Nephron (organoid): ENCODE measurements at regions not wholly inside any gene's neighbourhood (a gene's known extent, or its start where the extent isn't known, plus 50 kb on each side); places are given as distances from the start of the nearest gene placed in this dataset.
A peak's percentile ranks its signal among the peaks of the same experiment; 100 is the strongest.

ENCODE experiments used
- H3K27ac Mint-ChIP-seq, 3 experiments: 2 replicates each; pipeline ENCODE4 v1.8.0; 2020; ENCODE audit warnings: mixed read lengths in 3 of 3, mild to moderate bottlenecking in 2 of 3, moderate library complexity in 1 of 3
- H3K27me3 Mint-ChIP-seq: 2 replicates; pipeline ENCODE4 v1.8.0; 2021; ENCODE audit warnings: low read depth, mild to moderate bottlenecking, moderate library complexity, mixed read lengths
- H3K36me3 Mint-ChIP-seq: 2 replicates; pipeline ENCODE4 v1.8.0; 2020; ENCODE audit warnings: low read depth, mixed read lengths
- H3K4me1 Mint-ChIP-seq: 2 replicates; pipeline ENCODE4 v1.8.0; 2020; ENCODE audit warnings: mixed read lengths
- H3K4me3 Mint-ChIP-seq, 3 experiments: 2 replicates each; pipeline ENCODE4 v1.8.0; 2020; ENCODE audit warnings: mild to moderate bottlenecking in 3 of 3, mixed read lengths in 3 of 3, moderate library complexity in 2 of 3
- H3K9me3 Mint-ChIP-seq: 2 replicates; pipeline ENCODE4 v1.8.0; 2020; ENCODE audit warnings: mixed read lengths
- CTCF ChIP-seq, 3 experiments: fragments of 200-600 bp; sonication (generic); IDR thresholded peaks; one replicate each; pipeline ENCODE4 v1.5.0; 2021; ENCODE audit warnings: antibody characterized with exemption in 3 of 3; ENCODE audit not compliant: unreplicated experiment in 3 of 3

- no peaks in the 10 kb centered on the region for H3K9me3 Mint-ChIP-seq
- H3K27ac Mint-ChIP-seq, result no peak overlapping the region
- no peaks in the 10 kb centered on the region for H3K4me1 Mint-ChIP-seq
- H3K27me3 Mint-ChIP-seq, result no peaks in the 10 kb centered on the region
- no peaks in the 10 kb centered on the region for H3K36me3 Mint-ChIP-seq
- peak; percentile 22 to 44 (median 29) for TF ChIP-seq CTCF (IDR thresholded peaks at IDR 0.05; ENCODE audit: unreplicated experiment in 3 of 3)
- H3K4me3 Mint-ChIP-seq, result no peak overlapping the region
These were observed 520.6 kb downstream of the MFSD1 start for GRCh38 chr3:159322322-159322939.

DNA sequence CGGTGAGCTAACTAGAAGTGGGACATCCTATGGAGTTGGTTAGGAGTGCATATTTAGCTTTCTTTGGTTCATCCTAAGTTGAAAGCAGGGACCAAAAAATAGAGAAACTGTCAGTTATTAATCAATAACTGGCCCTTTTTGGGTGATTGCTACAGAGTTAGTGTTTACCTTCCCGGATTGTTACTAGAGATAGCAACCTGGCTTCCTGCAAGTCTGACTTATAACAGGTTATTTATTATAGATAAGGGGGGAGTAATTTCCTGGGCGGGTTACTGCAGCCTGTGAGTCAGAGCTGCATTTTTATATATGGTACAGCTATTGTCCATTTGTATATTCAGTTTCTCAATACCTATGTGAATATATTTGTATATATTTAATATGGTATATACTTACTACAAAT, 522.0 kb downstream of the MFSD1 start:
- Mint-ChIP-seq H3K4me1 (no peaks in the 10 kb centered on the region), H3K27ac (no peak overlapping the region), H3K4me3 (no peak overlapping the region), H3K36me3 (no peaks in the 10 kb centered on the region), H3K27me3 (no peaks in the 10 kb centered on the region), H3K9me3 (no peaks in the 10 kb centered on the region)
- TF ChIP-seq CTCF (IDR thresholded peaks at IDR 0.05; ENCODE audit: unreplicated experiment in 3 of 3), result no peak

GRCh38 chr3:159326998-159327397, 525.1 kb downstream of the MFSD1 start:
- no peaks in the 10 kb centered on the region for H3K36me3 Mint-ChIP-seq
- H3K27me3 Mint-ChIP-seq, result no peaks in the 10 kb centered on the region
- H3K4me1 Mint-ChIP-seq, result no peaks in the 10 kb centered on the region
- no peaks in the 10 kb centered on the region for H3K9me3 Mint-ChIP-seq
- H3K4me3 Mint-ChIP-seq, result no peak overlapping the region
- TF ChIP-seq CTCF (IDR thresholded peaks at IDR 0.05; ENCODE audit: unreplicated experiment in 3 of 3), result no peak
- H3K27ac Mint-ChIP-seq, result no peak overlapping the region

DNA sequence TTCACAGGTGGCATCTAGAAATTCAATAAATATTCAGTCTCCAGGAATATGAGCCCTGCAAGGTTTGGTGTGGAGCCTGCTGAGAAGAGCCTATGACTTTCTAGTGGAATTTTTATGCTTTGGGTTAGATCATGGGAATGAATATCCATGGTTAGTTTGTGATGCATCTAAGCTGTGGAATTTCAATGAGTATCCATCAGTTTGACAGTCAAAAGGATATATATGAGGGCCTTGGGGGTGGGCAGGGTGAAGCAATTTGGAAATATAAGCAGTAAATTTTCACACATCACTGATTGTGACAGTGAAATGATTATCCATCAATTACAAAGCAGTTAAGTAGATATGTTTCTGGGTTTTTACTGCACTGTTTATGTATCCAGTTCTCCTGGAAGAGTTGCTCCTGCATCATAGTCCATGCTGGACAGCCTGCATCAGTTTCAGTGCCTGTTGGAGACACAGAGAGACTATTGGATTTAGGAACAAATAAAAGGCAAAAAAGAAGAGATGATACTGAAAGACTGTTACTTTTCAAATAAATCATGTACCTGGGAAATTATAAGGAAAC, 530.8 kb downstream of the MFSD1 start:
- no peaks in the 10 kb centered on the region for H3K27me3 Mint-ChIP-seq
- H3K4me1 Mint-ChIP-seq, result no peaks in the 10 kb centered on the region
- peaks cover 2% of the 10 kb centered on the region for H3K9me3 Mint-ChIP-seq
- H3K4me3 Mint-ChIP-seq, result no peak overlapping the region
- TF ChIP-seq CTCF (IDR thresholded peaks at IDR 0.05; ENCODE audit: unreplicated experiment in 3 of 3), result no peak
- no peaks in the 10 kb centered on the region for H3K36me3 Mint-ChIP-seq
- no peak overlapping the region for H3K27ac Mint-ChIP-seq

DNA sequence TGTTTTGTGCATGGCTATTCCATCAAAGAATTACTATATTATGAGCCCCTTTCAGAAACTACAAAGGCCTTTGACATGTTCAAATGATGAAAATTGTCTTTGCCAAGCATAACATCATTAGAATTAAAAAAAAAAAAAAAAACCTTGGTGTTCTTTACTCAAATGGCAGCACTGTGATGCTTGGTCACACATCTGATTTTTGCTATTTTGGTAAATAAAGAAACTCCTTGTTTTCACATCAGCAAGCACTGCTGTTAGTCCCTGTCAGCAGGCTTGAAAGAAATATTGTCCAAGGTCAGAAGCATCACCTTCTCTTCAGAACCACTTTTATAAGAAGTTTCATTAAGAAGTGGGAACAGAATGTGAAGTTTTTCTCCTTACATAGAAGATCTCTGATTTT, 537.3 kb downstream of the MFSD1 start:
- no peak overlapping the region for H3K4me3 Mint-ChIP-seq
- no peaks in the 10 kb centered on the region for H3K36me3 Mint-ChIP-seq
- no peaks in the 10 kb centered on the region for H3K27me3 Mint-ChIP-seq
- H3K4me1 Mint-ChIP-seq, result no peaks in the 10 kb centered on the region
- no peak for TF ChIP-seq CTCF (IDR thresholded peaks at IDR 0.05; ENCODE audit: unreplicated experiment in 3 of 3)
- H3K27ac Mint-ChIP-seq, result no peak overlapping the region
- peaks cover 6% of the 10 kb centered on the region for H3K9me3 Mint-ChIP-seq

DNA sequence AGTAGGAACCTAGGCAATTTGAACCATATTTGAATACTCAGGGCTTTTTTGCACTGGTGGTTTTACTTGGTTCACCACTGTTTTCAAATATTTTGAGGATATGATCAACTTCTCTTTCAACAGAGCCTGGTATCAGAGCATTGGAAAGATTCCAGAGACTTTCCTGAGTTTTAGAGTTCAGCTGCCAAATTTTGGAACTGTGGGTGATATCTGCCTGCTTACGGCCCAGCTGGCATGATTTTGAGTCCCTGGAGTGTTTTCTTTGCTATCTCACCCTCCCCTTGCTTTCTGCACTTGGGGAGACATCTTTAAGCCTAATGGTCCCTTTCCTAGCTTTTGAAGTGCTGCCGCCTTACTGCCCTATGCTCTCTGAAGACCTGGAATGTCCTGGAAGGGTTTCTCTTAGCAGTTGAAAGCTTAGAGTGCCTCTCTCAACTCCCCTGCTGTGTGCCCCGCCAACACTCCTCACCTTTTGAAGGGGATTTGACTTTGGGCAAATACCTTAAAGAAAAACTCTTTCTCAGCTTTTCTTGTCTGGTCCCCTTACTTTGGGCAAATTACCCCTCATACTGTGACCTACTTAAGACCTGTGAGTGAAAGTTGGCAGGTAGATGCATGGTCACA, 539.1 kb downstream of the MFSD1 start:
- Mint-ChIP-seq H3K27ac (no peak overlapping the region), H3K27me3 (no peaks in the 10 kb centered on the region), H3K4me3 (no peak overlapping the region), H3K36me3 (no peaks in the 10 kb centered on the region), H3K9me3 (peaks cover 6% of the 10 kb centered on the region), H3K4me1 (no peaks in the 10 kb centered on the region)
- no peak for TF ChIP-seq CTCF (IDR thresholded peaks at IDR 0.05; ENCODE audit: unreplicated experiment in 3 of 3)
